SK-N-SH (cell line): ENCODE measurements at regions not wholly inside any gene's neighbourhood (a gene's known extent, or its start where the extent isn't known, plus 50 kb on each side); places are given as distances from the start of the nearest gene placed in this dataset.

Source experiments
- CTCF ChIA-PET: fragments of 300-600, 350-600 bp; formaldehyde crosslinking; extraction: SDS; loops from one replicate; lab custom pipeline; 2021; lab: Yijun Ruan, JAX
- POLR2A ChIA-PET: fragments of 350-600 bp; sonication (Branson Sonifier 250); formaldehyde crosslinking; extraction: SDS; loops from one replicate; lab custom pipeline; 2020; ENCODE audit warnings: antibody characterized with exemption, inconsistent platforms; lab: Yijun Ruan, JAX
- DNase-seq: peaks from one replicate; pipeline ENCODE4 v3.0.0; 2012
- H2AFZ ChIP-seq: fragments of 200-600 bp; sonication (generic); 2 replicates; pipeline ENCODE4 v1.8.1; 2016; ENCODE audit warnings: antibody characterized with exemption, mild to moderate bottlenecking, low read depth
- H3F3A ChIP-seq: fragments of 200-600 bp; sonication (generic); replicated peaks from 2 replicates; pipeline ENCODE3; 2016; ENCODE audit warnings: antibody characterized with exemption, mild to moderate bottlenecking; ENCODE audit not compliant: insufficient read depth
- H3K27ac ChIP-seq, 2 experiments: fragments of 200-500 bp in 1 of 2; fragments of 200-600 bp in 1 of 2; sonication (Bioruptor generic) in 1 of 2; sonication (generic), shearing (Covaris generic) in 1 of 2; 2 replicates each; pipeline versions ENCODE4 v1.5.1 to v1.6.1; 2014 to 2016; ENCODE audit warnings: low read depth in 2 of 2, inconsistent platforms in 1 of 2, low read length in 1 of 2, mild to moderate bottlenecking in 1 of 2, mixed read lengths in 1 of 2
- H3K27me3 ChIP-seq: fragments of 200-600 bp; sonication (generic), shearing (Covaris generic); 2 replicates; pipeline ENCODE4 v1.6.1; 2016; ENCODE audit warnings: mixed run types; ENCODE audit not compliant: insufficient read depth
- H3K36me3 ChIP-seq, 2 experiments: fragments of 200-500 bp in 1 of 2; fragments of 200-600 bp in 1 of 2; sonication (Bioruptor generic) in 1 of 2; sonication (generic) in 1 of 2; replicated peaks in 1 of 2; 2 replicates each; pipeline versions ENCODE3 to v1.5.1; 2014 to 2016; ENCODE audit warnings: low read length in 1 of 2, mild to moderate bottlenecking in 1 of 2; ENCODE audit not compliant: insufficient read depth in 2 of 2, control insufficient read depth in 1 of 2
- H3K4me1 ChIP-seq, 2 experiments: fragments of 200-500 bp in 1 of 2; fragments of 200-600 bp in 1 of 2; sonication (Bioruptor generic) in 1 of 2; sonication (generic), shearing (Covaris generic) in 1 of 2; 2 replicates each; pipeline versions ENCODE4 v1.5.1 to v1.6.1; 2014 to 2016; ENCODE audit warnings: low read depth in 1 of 2, low read length in 1 of 2, mixed run types in 1 of 2; ENCODE audit not compliant: insufficient read depth in 2 of 2, control insufficient read depth in 1 of 2
- H3K4me2 ChIP-seq: fragments of 200-600 bp; sonication (generic), shearing (Covaris generic); 2 replicates; pipeline ENCODE4 v1.6.1; 2017; ENCODE audit warnings: mixed run types
- H3K4me3 ChIP-seq, 2 experiments: fragments of 200-500 bp in 1 of 2; fragments of 200-600 bp in 1 of 2; sonication (Bioruptor generic) in 1 of 2; sonication (generic), shearing (Covaris generic) in 1 of 2; 2 replicates each; pipeline versions ENCODE4 v1.5.1 to v1.8.1; 2014 to 2016; ENCODE audit warnings: low read depth in 2 of 2, inconsistent platforms in 1 of 2, low read length in 1 of 2, mild to moderate bottlenecking in 1 of 2, mixed read lengths in 1 of 2, moderate library complexity in 1 of 2
- H3K79me2 ChIP-seq: fragments of 200-600 bp; sonication (generic); 2 replicates; pipeline ENCODE4 v1.8.1; 2017; ENCODE audit warnings: mild to moderate bottlenecking; ENCODE audit not compliant: insufficient read depth
- H3K9ac ChIP-seq: fragments of 200-600 bp; sonication (generic); 2 replicates; pipeline ENCODE4 v1.6.1; 2017; ENCODE audit warnings: mixed run types
- H3K9me2 ChIP-seq: fragments of 200-600 bp; sonication (generic); 2 replicates; pipeline ENCODE4 v1.6.1; 2017; ENCODE audit warnings: mixed run types
- H3K9me3 ChIP-seq: fragments of 200-600 bp; sonication (generic); 2 replicates; pipeline ENCODE4 v1.6.1; 2017; ENCODE audit warnings: mixed run types, mild to moderate bottlenecking, moderate library complexity
- H4K20me1 ChIP-seq: fragments of 200-600 bp; sonication (generic); 2 replicates; pipeline ENCODE4 v1.6.1; 2017; ENCODE audit warnings: mild to moderate bottlenecking, mixed run types; ENCODE audit not compliant: insufficient read depth
- ELF1 ChIP-seq: IDR thresholded peaks from 2 replicates; pipeline ENCODE4 v1.4.0; 2012
- EP300 ChIP-seq, 2 experiments: IDR thresholded peaks; 2 replicates each; pipeline versions ENCODE4 v1.4.0 to v1.6.1; 2012; ENCODE audit warnings: borderline replicate concordance in 1 of 2, low read depth in 1 of 2, low read length in 1 of 2
- FOSL2 ChIP-seq: IDR thresholded peaks from 2 replicates; pipeline ENCODE4 v1.4.0; 2012; ENCODE audit warnings: low read depth, mild to moderate bottlenecking, moderate library complexity, borderline replicate concordance
- GATA2 ChIP-seq: sonication (generic); formaldehyde crosslinking; IDR thresholded peaks from 2 replicates; pipeline ENCODE4 v1.5.0; 2020; ENCODE audit warnings: mild to moderate bottlenecking, missing genetic modification reagents
- MEF2A ChIP-seq: IDR thresholded peaks from 2 replicates; pipeline ENCODE4 v1.4.0; 2012; ENCODE audit warnings: low read depth, borderline replicate concordance
- NFIC ChIP-seq: IDR thresholded peaks from 2 replicates; pipeline ENCODE4 v1.4.0; 2012; ENCODE audit warnings: borderline replicate concordance
- POLR2AphosphoS5 ChIP-seq: IDR thresholded peaks from 2 replicates; pipeline ENCODE4 v1.6.1; 2012; ENCODE audit warnings: low read depth, low read length
- RAD21 ChIP-seq: IDR thresholded peaks from 2 replicates; pipeline ENCODE4 v1.6.1; 2012; ENCODE audit warnings: mild to moderate bottlenecking, low read length
- WGBS: methylation state at CpG from one replicate; pipeline ENCODE4 v1.1.6; 2017; ENCODE audit warnings: low lambda C conversion rate; 5-methylcytosine and 5-hydroxymethylcytosine counted together
- TF ChIP-seq, protein P1 (sequence below): IDR thresholded peaks from 2 replicates; pipeline ENCODE4; 2012
- TF ChIP-seq, protein P2 (sequence below): IDR thresholded peaks from 2 replicates; pipeline ENCODE4 v1.4.0; 2012; ENCODE audit warnings: low read depth, borderline replicate concordance
- TF ChIP-seq, protein P3 (sequence below): IDR thresholded peaks from 2 replicates; pipeline ENCODE4 v1.4.0; 2012; ENCODE audit warnings: low read depth
- TF ChIP-seq, protein P4 (sequence below): IDR thresholded peaks from 2 replicates; pipeline ENCODE4 v1.4.0; 2012; ENCODE audit warnings: low read depth, borderline replicate concordance
- TF ChIP-seq, protein P5 (sequence below): IDR thresholded peaks from 2 replicates; pipeline ENCODE4 v1.6.1; 2012; ENCODE audit warnings: mild to moderate bottlenecking, low read depth, low read length, moderate library complexity
- TF ChIP-seq, protein P6 (sequence below): fragments of 150-350 bp; IDR thresholded peaks from 2 replicates; pipeline ENCODE4 v1.6.1; 2016; ENCODE audit warnings: mild to moderate bottlenecking, low read depth, low read length

DNA sequence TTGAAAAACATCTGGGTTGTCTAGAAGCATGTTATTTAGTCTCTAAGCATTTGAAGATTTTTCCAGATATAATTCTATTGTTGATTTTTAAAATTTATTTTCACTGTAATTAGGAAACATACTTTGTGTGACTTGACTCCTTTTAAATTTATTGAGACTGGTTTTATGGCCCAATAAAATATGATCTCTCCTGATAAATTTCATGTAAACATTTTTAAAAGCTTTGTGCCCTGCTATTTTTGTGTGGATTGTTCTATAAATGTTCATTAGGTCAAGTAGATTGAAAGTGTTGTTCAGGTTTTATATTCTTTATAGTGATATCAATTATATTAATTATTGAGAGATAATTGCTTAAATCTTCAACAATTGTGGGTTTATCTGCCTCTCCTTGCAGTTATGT is 105.4 kb downstream of the RFX6 start:
- no peak for DNase-seq
- no peaks in the 10 kb centered on the region for H3K79me2 ChIP-seq
- H3K4me3 ChIP-seq, result no peak overlapping the region
- no peak overlapping the region for H3K27ac ChIP-seq
- TF ChIP-seq, protein P1, sequence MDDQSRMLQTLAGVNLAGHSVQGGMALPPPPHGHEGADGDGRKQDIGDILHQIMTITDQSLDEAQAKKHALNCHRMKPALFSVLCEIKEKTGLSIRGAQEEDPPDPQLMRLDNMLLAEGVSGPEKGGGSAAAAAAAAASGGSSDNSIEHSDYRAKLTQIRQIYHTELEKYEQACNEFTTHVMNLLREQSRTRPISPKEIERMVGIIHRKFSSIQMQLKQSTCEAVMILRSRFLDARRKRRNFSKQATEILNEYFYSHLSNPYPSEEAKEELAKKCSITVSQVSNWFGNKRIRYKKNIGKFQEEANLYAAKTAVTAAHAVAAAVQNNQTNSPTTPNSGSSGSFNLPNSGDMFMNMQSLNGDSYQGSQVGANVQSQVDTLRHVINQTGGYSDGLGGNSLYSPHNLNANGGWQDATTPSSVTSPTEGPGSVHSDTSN, result no peak
- TF ChIP-seq, protein P2, sequence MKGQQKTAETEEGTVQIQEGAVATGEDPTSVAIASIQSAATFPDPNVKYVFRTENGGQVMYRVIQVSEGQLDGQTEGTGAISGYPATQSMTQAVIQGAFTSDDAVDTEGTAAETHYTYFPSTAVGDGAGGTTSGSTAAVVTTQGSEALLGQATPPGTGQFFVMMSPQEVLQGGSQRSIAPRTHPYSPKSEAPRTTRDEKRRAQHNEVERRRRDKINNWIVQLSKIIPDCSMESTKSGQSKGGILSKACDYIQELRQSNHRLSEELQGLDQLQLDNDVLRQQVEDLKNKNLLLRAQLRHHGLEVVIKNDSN, result no peak
- no peak for TF ChIP-seq POLR2AphosphoS5
- TF ChIP-seq, protein P3, sequence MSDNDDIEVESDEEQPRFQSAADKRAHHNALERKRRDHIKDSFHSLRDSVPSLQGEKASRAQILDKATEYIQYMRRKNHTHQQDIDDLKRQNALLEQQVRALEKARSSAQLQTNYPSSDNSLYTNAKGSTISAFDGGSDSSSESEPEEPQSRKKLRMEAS, result no peak
- H3K4me1 ChIP-seq, result no peaks in the 10 kb centered on the region
- no peaks in the 10 kb centered on the region for H4K20me1 ChIP-seq
- no peaks in the 10 kb centered on the region for H3K9me2 ChIP-seq
- no peak overlapping the region for H2AFZ ChIP-seq
- ChIA-PET CTCF (interaction anchor here (1.1 to 1.4 kb wide), 2 partner anchors 10 to 13 kb away, joined by 3 read pairs; no protein-coding TSS in a partner anchor), POLR2A (no interaction called here)
- H3K36me3 ChIP-seq, result no peaks in the 10 kb centered on the region
- no peak overlapping the region for H3K4me2 ChIP-seq
- H3K27me3 ChIP-seq, result no peaks in the 10 kb centered on the region
- H3K9ac ChIP-seq, result no peak overlapping the region
- no peaks in the 10 kb centered on the region for H3F3A ChIP-seq
- H3K9me3 ChIP-seq, result no peaks in the 10 kb centered on the region

DNA sequence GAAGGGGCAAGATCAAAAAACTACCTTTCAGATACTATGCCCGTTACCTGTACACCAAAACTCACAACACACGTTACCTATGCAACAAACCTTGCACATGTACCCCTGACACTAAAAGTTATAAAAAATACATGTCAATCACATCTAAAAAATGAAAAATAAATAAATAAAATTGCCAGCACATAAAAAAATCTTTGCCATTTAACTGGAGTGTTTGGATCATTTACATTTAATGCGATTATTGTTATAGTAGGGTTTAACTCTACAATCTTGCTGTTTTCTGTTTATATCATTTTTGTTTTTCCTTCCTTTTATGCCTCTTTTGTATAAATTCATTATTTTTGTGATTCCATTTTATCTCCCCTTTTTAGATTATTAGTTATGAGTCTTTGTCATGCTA is 106.3 kb downstream of the RFX6 start:
- DNase-seq, result no peak
- no peaks in the 10 kb centered on the region for H3K9me2 ChIP-seq
- ChIA-PET POLR2A (no interaction called here), CTCF (no interaction called here)
- H3F3A ChIP-seq, result no peaks in the 10 kb centered on the region
- H3K27ac ChIP-seq, result no peak overlapping the region
- no peaks in the 10 kb centered on the region for H3K9me3 ChIP-seq
- H3K79me2 ChIP-seq, result no peaks in the 10 kb centered on the region
- H3K27me3 ChIP-seq, result no peaks in the 10 kb centered on the region
- H3K9ac ChIP-seq, result no peak overlapping the region
- no peaks in the 10 kb centered on the region for H3K36me3 ChIP-seq
- no peaks in the 10 kb centered on the region for H3K4me1 ChIP-seq
- 0% methylated on average over 3 of the region's 3 CpGs for WGBS
- H3K4me3 ChIP-seq, result no peak overlapping the region
- H3K4me2 ChIP-seq, result no peak overlapping the region
- no peak for TF ChIP-seq NFIC
- TF ChIP-seq POLR2AphosphoS5, result no peak
- no peaks in the 10 kb centered on the region for H4K20me1 ChIP-seq
- H2AFZ ChIP-seq, result no peak overlapping the region

DNA sequence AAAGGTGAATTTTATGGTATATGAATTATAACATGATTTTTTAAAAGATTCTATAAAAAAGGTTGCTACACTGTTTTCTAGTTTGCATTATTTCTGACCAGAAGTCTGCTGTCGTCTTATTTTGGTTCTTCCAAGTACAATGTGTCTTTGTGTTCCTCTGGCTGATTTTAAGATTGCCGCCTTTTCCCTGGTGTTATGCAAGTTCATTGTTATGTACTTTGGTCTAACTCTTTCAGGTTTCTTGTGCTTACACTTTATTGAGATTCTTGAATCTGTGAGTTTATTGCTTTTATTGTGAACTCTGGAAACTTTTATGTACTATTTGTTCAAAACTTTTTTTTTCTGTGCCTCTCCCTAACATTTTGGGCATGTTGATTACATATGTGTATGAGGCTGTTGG is 109.8 kb downstream of the RFX6 start:
- no peaks in the 10 kb centered on the region for H3K4me1 ChIP-seq
- no peaks in the 10 kb centered on the region for H3K36me3 ChIP-seq
- H3K9ac ChIP-seq, result no peak overlapping the region
- DNase-seq, result no peak
- no peaks in the 10 kb centered on the region for H3F3A ChIP-seq
- H3K79me2 ChIP-seq, result no peaks in the 10 kb centered on the region
- no peak overlapping the region for H3K4me2 ChIP-seq
- WGBS, result 8% methylated on average over 2 of the region's 2 CpGs
- H3K27ac ChIP-seq, result no peak overlapping the region
- H3K9me2 ChIP-seq, result no peaks in the 10 kb centered on the region
- H4K20me1 ChIP-seq, result no peaks in the 10 kb centered on the region
- H3K4me3 ChIP-seq, result no peak overlapping the region
- POLR2A ChIA-PET, result no interaction called here
- H2AFZ ChIP-seq, result no peak overlapping the region
- CTCF ChIA-PET, result no interaction called here
- H3K9me3 ChIP-seq, result no peaks in the 10 kb centered on the region
- no peaks in the 10 kb centered on the region for H3K27me3 ChIP-seq
- TF ChIP-seq MEF2A, result no peak
- TF ChIP-seq GATA2 (CRISPR knock-in tag), result no peak
- TF ChIP-seq, protein P4, sequence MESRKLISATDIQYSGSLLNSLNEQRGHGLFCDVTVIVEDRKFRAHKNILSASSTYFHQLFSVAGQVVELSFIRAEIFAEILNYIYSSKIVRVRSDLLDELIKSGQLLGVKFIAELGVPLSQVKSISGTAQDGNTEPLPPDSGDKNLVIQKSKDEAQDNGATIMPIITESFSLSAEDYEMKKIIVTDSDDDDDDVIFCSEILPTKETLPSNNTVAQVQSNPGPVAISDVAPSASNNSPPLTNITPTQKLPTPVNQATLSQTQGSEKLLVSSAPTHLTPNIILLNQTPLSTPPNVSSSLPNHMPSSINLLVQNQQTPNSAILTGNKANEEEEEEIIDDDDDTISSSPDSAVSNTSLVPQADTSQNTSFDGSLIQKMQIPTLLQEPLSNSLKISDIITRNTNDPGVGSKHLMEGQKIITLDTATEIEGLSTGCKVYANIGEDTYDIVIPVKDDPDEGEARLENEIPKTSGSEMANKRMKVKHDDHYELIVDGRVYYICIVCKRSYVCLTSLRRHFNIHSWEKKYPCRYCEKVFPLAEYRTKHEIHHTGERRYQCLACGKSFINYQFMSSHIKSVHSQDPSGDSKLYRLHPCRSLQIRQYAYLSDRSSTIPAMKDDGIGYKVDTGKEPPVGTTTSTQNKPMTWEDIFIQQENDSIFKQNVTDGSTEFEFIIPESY, result no peak
- no peak for TF ChIP-seq EP300 (IDR thresholded peaks at IDR 0.05; ENCODE audit: borderline replicate concordance in 1 of 2, low read depth in 1 of 2, low read length in 1 of 2)
- no peak for TF ChIP-seq RAD21
- TF ChIP-seq, protein P5, sequence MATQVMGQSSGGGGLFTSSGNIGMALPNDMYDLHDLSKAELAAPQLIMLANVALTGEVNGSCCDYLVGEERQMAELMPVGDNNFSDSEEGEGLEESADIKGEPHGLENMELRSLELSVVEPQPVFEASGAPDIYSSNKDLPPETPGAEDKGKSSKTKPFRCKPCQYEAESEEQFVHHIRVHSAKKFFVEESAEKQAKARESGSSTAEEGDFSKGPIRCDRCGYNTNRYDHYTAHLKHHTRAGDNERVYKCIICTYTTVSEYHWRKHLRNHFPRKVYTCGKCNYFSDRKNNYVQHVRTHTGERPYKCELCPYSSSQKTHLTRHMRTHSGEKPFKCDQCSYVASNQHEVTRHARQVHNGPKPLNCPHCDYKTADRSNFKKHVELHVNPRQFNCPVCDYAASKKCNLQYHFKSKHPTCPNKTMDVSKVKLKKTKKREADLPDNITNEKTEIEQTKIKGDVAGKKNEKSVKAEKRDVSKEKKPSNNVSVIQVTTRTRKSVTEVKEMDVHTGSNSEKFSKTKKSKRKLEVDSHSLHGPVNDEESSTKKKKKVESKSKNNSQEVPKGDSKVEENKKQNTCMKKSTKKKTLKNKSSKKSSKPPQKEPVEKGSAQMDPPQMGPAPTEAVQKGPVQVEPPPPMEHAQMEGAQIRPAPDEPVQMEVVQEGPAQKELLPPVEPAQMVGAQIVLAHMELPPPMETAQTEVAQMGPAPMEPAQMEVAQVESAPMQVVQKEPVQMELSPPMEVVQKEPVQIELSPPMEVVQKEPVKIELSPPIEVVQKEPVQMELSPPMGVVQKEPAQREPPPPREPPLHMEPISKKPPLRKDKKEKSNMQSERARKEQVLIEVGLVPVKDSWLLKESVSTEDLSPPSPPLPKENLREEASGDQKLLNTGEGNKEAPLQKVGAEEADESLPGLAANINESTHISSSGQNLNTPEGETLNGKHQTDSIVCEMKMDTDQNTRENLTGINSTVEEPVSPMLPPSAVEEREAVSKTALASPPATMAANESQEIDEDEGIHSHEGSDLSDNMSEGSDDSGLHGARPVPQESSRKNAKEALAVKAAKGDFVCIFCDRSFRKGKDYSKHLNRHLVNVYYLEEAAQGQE, result no peak
- TF ChIP-seq, protein P6, sequence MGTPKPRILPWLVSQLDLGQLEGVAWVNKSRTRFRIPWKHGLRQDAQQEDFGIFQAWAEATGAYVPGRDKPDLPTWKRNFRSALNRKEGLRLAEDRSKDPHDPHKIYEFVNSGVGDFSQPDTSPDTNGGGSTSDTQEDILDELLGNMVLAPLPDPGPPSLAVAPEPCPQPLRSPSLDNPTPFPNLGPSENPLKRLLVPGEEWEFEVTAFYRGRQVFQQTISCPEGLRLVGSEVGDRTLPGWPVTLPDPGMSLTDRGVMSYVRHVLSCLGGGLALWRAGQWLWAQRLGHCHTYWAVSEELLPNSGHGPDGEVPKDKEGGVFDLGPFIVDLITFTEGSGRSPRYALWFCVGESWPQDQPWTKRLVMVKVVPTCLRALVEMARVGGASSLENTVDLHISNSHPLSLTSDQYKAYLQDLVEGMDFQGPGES, result no peak
- no peak for TF ChIP-seq ELF1
- no peak for TF ChIP-seq FOSL2
